HEK293 (cell line): ENCODE measurements at regions not wholly inside any gene's neighbourhood (a gene's known extent, or its start where the extent isn't known, plus 50 kb on each side); places are given as distances from the start of the nearest gene placed in this dataset.
"Not testable (repeated sequence)": the region's sequence is repeated elsewhere in the genome, so short reads cannot be mapped to it uniquely, and the experiment has no call there.

ENCODE experiments used
- CTCF ChIA-PET: fragments of 350-600 bp; formaldehyde crosslinking; extraction: SDS; loops from one replicate; lab custom pipeline; 2021; ENCODE audit warnings: antibody characterized with exemption; lab: Yijun Ruan, JAX
- POLR2A ChIA-PET: fragments of 300-600 bp; formaldehyde crosslinking; extraction: SDS; loops from one replicate; lab custom pipeline; 2020; ENCODE audit warnings: antibody characterized with exemption, inconsistent platforms; lab: Yijun Ruan, JAX
- H3K27ac ChIP-seq: fragments of 200-500 bp; sonication (Bioruptor generic); 2 replicates; pipeline ENCODE4 v1.5.1; 2014; ENCODE audit warnings: low read depth, low read length, control low read depth, inconsistent platforms; ENCODE audit errors: extremely low read depth
- H3K36me3 ChIP-seq, 2 experiments: fragments of 200-500 bp in 1 of 2; sonication (Bioruptor generic) in 1 of 2; 1 replicate in 1 of 2; 2 replicates in 1 of 2; pipeline ENCODE4 v1.5.1; 2014 to 2017; ENCODE audit warnings: inconsistent platforms in 2 of 2, low read length in 2 of 2; ENCODE audit not compliant: control insufficient read depth in 2 of 2, insufficient read depth in 1 of 2
- H3K4me1 ChIP-seq: fragments of 200-500 bp; sonication (Bioruptor generic); 2 replicates; pipeline ENCODE4 v1.5.1; 2014; ENCODE audit warnings: mild to moderate bottlenecking, low read length, inconsistent platforms; ENCODE audit not compliant: control insufficient read depth, insufficient read depth
- H3K4me3 ChIP-seq: 2 replicates; pipeline ENCODE4 v1.5.1; 2011; ENCODE audit warnings: low read depth, mild to moderate bottlenecking, control low read depth, low read length, moderate library complexity
- H3K9me3 ChIP-seq: fragments of 200-500 bp; sonication (Bioruptor generic); 2 replicates; pipeline ENCODE4 v1.5.1; 2014; ENCODE audit warnings: low read depth, low read length, inconsistent platforms; ENCODE audit not compliant: control insufficient read depth, insufficient read depth
- FEZF1 ChIP-seq: fragments of 450-650 bp; formaldehyde crosslinking; IDR thresholded peaks from 2 replicates; pipeline ENCODE4 v1.5.1; 2016; ENCODE audit warnings: missing biosample characterization, missing genetic modification characterization
- HOXD13 ChIP-seq: sonication (generic); formaldehyde crosslinking; IDR thresholded peaks from 2 replicates; pipeline ENCODE4 v1.8.0; 2022; ENCODE audit warnings: missing genetic modification reagents, borderline replicate concordance
- KLF16 ChIP-seq: fragments of 450-650 bp; formaldehyde crosslinking; IDR thresholded peaks from 2 replicates; pipeline ENCODE4 v1.5.1; 2017; ENCODE audit warnings: missing biosample characterization, missing genetic modification characterization
- ZNF132 ChIP-seq: fragments of 450-650 bp; formaldehyde crosslinking; IDR thresholded peaks from 2 replicates; pipeline ENCODE4 v1.5.1; 2017; ENCODE audit warnings: missing biosample characterization, missing genetic modification characterization, borderline replicate concordance
- ZNF16 ChIP-seq: fragments of 450-650 bp; formaldehyde crosslinking; IDR thresholded peaks from 2 replicates; pipeline ENCODE4 v1.5.1; 2016; ENCODE audit warnings: low read depth, missing biosample characterization, missing genetic modification characterization
- ZNF404 ChIP-seq: fragments of 450-650 bp; formaldehyde crosslinking; IDR thresholded peaks from 2 replicates; pipeline ENCODE4 v1.5.1; 2017; ENCODE audit warnings: missing biosample characterization, missing genetic modification characterization
- ZNF518A ChIP-seq: fragments of 450-650 bp; formaldehyde crosslinking; conservative IDR thresholded peaks from 2 replicates; pipeline ENCODE4 v1.5.1; 2016; ENCODE audit warnings: low read depth, missing biosample characterization, missing genetic modification characterization
- TF ChIP-seq, protein P1 (sequence below): fragments of 450-650 bp; formaldehyde crosslinking; IDR thresholded peaks from 2 replicates; pipeline ENCODE4 v1.5.1; 2017; ENCODE audit warnings: missing biosample characterization, missing genetic modification characterization
- TF ChIP-seq, protein P2 (sequence below): fragments of 450-650 bp; formaldehyde crosslinking; IDR thresholded peaks from 2 replicates; pipeline ENCODE4 v1.5.1; 2016; ENCODE audit warnings: missing biosample characterization, missing genetic modification characterization, borderline replicate concordance

- H3K4me1 ChIP-seq, H3K4me3 ChIP-seq, H3K9me3 ChIP-seq, POLR2A ChIA-PET, H3K27ac ChIP-seq, H3K36me3 ChIP-seq, CTCF ChIA-PET: not testable (repeated sequence)
These were observed 71.0 kb downstream of the DAPL1 start for GRCh38 chr2:158866082-158866481.

- H3K36me3 ChIP-seq, H3K27ac ChIP-seq, H3K4me3 ChIP-seq, H3K9me3 ChIP-seq, CTCF ChIA-PET, POLR2A ChIA-PET, H3K4me1 ChIP-seq: not testable (repeated sequence)
These were observed 72.5 kb downstream of the DAPL1 start for GRCh38 chr2:158867531-158868191.

- H3K4me1 ChIP-seq, H3K36me3 ChIP-seq, H3K27ac ChIP-seq, H3K9me3 ChIP-seq, H3K4me3 ChIP-seq, CTCF ChIA-PET, POLR2A ChIA-PET: not testable (repeated sequence)
These were observed 73.3 kb downstream of the DAPL1 start for GRCh38 chr2:158868386-158868785.

DNA sequence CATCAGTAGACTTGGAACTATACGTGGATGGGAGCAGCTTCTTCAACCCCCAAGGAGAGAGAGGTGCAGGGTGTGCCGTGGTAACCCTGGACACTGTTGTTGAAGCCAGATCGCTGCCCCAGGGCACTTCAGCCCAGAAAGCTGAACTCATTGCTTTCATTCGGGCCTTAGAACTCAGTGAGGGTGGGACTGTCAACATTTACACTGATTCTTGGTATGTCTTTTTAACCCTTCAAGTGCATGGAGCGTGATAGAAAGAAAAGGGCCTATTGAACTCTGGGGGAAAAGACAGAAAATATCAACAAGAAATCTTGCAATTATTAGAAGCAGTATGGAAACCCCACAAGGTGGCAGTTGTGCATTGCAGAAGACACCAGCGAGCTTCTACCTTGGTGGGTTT is 74.0 kb downstream of the DAPL1 start:
- H3K27ac ChIP-seq, H3K4me3 ChIP-seq, H3K9me3 ChIP-seq, H3K36me3 ChIP-seq, H3K4me1 ChIP-seq, CTCF ChIA-PET, POLR2A ChIA-PET: not testable (repeated sequence)

- CTCF ChIA-PET, H3K9me3 ChIP-seq, H3K27ac ChIP-seq, H3K4me3 ChIP-seq, POLR2A ChIA-PET, H3K36me3 ChIP-seq, H3K4me1 ChIP-seq: not testable (repeated sequence)
These were observed 74.5 kb downstream of the DAPL1 start for GRCh38 chr2:158869609-158870008.

DNA sequence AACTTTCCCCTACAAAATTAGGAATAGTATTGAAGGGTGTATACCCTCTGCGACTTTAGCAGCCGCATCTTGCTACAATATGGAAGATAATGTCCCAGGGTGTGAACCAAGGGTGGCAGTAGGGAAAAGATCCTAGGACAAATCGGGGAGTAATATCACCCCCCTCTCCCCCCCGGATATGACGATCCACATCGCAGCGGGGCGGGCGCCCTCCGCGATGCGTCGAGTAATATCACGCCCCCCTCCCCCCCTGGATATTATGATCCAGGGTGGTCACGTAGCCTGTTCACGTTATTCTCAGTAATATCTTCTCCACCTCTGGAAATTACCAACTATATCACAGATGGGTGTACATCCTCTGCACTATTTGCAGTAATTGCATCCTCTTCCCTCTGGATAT is 82.9 kb downstream of the DAPL1 start:
- TF ChIP-seq, protein P1, sequence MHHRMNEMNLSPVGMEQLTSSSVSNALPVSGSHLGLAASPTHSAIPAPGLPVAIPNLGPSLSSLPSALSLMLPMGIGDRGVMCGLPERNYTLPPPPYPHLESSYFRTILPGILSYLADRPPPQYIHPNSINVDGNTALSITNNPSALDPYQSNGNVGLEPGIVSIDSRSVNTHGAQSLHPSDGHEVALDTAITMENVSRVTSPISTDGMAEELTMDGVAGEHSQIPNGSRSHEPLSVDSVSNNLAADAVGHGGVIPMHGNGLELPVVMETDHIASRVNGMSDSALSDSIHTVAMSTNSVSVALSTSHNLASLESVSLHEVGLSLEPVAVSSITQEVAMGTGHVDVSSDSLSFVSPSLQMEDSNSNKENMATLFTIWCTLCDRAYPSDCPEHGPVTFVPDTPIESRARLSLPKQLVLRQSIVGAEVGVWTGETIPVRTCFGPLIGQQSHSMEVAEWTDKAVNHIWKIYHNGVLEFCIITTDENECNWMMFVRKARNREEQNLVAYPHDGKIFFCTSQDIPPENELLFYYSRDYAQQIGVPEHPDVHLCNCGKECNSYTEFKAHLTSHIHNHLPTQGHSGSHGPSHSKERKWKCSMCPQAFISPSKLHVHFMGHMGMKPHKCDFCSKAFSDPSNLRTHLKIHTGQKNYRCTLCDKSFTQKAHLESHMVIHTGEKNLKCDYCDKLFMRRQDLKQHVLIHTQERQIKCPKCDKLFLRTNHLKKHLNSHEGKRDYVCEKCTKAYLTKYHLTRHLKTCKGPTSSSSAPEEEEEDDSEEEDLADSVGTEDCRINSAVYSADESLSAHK (tag by site-specific recombination): no peak
- TF ChIP-seq ZNF132 (no peak), KLF16 (tag by site-specific recombination) (no peak), ZNF518A (tag by site-specific recombination) (no peak), HOXD13 (CRISPR knock-in tag) (no peak), ZNF16 (tag by site-specific recombination) (no peak), FEZF1 (tag by site-specific recombination) (no peak), ZNF404 (tag by site-specific recombination) (no peak)
- TF ChIP-seq, protein P2, sequence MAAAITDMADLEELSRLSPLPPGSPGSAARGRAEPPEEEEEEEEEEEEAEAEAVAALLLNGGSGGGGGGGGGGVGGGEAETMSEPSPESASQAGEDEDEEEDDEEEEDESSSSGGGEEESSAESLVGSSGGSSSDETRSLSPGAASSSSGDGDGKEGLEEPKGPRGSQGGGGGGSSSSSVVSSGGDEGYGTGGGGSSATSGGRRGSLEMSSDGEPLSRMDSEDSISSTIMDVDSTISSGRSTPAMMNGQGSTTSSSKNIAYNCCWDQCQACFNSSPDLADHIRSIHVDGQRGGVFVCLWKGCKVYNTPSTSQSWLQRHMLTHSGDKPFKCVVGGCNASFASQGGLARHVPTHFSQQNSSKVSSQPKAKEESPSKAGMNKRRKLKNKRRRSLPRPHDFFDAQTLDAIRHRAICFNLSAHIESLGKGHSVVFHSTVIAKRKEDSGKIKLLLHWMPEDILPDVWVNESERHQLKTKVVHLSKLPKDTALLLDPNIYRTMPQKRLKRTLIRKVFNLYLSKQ (tag by site-specific recombination): no peak
- TF ChIP-seq, all 188 proteins: peak for 0
- Histone ChIP-seq H3K4me3 (no peak overlapping the region), H3K4me1 (no peaks in the 10 kb centered on the region), H3K36me3 (no peaks in the 10 kb centered on the region), H3K9me3 (no peaks in the 10 kb centered on the region), H3K27ac (no peak overlapping the region)
- ChIA-PET POLR2A (no interaction called here), CTCF (no interaction called here)
